ENCODE measurements at regions not wholly inside any gene's neighbourhood (a gene's known extent, or its start where the extent isn't known, plus 50 kb on each side); places are given as distances from the start of the nearest gene placed in this dataset.

DNA sequence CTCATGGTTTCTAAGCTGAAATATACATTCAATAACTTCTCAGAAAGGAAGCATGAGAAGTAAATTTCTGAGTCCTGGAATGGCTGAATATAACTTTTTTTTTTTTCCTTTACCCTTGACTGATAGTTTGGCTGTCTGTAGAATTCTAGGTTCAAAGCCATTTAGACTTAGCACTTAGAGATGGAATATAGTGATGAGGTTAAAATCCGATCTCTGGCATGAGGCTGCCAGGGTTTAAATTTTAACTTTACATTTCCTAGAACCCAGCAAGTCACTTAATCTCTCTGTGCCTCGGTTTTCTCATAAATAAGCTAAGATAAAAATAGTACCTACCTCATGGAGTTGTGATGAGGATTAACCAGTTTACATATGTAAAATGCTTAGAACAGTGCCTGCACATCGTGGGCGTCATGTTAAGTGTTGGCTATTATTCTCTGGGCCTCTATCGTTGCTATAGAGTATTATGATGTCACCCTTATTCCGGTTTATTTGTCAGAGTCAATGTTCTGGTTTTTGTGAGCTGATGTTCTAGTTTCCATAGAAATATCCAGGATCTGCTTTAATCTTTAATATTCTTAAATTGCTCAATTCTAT, 199.8 kb upstream of the TLE3 start:
- Mint-ChIP-seq H3K36me3 (ENCODE audit: low read depth) (no peaks in the 10 kb centered on the region), H3K27me3 (peaks cover 6% of the 10 kb centered on the region), H3K9me3 (no peaks in the 10 kb centered on the region), H3K27ac (no peak overlapping the region), H3K4me1 (peaks cover 23% of the 10 kb centered on the region), H3K4me3 (no peak overlapping the region)
- no peak for DNase-seq
- no peak for ATAC-seq

DNA sequence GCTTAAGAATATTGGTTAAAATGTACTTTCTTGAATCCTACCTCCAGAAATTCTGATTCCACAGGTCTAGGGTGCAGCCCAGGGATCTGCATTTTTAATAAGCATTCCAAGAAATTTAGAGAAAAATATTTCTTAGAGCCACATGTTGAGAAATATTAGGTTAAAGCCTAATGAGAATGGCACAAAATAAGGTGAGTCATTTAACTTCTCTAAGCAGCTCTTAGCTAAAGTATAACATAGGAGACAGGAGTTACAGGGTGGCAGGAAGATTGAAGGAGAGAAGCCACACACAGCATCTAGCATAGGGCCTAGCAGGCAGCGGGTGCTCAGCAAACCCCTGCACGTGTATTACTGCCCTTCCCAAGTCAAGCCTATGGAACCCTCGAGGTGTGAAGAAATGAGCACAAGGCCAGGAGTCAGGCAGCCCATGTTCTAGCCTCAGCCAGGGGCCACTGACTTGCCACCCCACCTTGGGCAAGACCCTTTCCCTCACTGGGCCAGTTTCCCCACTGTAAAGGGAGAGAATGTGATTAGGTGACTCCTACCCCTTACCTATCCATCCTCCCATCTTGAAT, 197.1 kb upstream of the TLE3 start:
- DNase-seq: no peak
- Mint-ChIP-seq H3K9me3 (no peaks in the 10 kb centered on the region), H3K4me3 (no peak overlapping the region), H3K36me3 (ENCODE audit: low read depth) (no peaks in the 10 kb centered on the region), H3K4me1 (peaks cover 7% of the 10 kb centered on the region), H3K27me3 (peaks cover 6% of the 10 kb centered on the region), H3K27ac (no peak overlapping the region)
- no peak for ATAC-seq

DNA sequence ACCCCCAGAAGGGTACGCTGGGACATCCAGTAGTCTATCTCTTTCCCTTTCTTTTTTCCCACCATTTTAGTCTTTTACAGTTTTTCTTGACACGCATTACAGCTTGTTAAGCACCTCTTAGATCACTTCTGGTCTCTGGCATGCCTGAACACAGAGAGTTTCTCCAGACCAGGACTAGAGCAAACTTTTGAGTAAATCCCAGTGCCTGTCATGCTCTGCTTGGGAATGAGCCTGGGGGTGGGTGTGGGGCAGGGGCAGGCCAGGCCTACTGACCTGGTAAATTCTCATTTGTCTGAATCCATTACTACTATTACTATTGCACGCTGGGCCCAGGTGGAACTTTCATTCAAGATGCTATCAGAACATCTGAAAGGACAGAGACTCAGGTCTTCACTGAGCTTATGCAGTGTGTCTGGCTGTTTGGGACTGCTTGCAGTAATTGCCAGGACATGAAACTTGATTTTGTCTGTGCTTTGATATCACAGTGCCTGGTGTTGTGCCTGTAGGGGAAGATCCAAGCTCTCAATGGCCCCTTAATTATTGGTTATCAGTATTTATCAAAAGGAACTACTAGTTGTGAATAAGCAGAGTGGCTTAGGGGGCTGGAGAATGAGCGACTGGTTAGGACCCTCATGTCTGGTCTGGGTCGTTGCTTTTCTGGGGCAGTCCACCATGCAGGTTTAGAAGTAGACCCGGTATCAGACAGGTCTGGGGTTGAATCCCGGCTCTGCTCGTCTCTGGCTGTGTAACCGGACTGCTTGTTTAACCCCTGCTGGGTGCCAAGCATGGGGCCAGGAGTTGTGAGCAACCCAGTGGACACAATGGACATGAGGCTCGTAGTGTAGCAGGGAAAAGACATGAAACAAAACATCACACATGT, 196.1 kb upstream of the TLE3 start:
- ATAC-seq: no peak
- no peak for DNase-seq
- no peaks in the 10 kb centered on the region for H3K36me3 Mint-ChIP-seq (ENCODE audit: low read depth)
- H3K27me3 Mint-ChIP-seq: peaks cover 8% of the 10 kb centered on the region
- no peak overlapping the region for H3K4me3 Mint-ChIP-seq
- H3K4me1 Mint-ChIP-seq: peaks cover 5% of the 10 kb centered on the region
- no peaks in the 10 kb centered on the region for H3K9me3 Mint-ChIP-seq
- H3K27ac Mint-ChIP-seq: no peak overlapping the region

DNA sequence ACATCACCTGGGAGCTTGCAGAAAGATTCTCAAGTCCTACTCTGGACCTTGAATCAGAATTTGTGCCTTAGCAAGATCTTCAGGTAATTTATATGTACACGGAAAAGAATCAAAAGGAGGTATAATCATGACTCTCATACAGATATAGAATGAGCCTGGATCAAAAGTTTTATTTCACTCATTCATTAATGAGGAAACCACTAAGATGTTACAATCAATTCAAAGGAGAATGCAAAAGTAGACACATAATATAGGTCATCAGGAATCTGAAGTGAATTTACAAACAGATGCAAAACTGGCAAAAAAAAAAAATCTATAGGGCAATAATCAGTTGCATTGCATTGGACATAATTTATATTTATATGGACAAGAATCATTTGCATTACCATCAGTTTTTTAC, 195.4 kb upstream of the TLE3 start:
- H3K27me3 Mint-ChIP-seq: peaks cover 8% of the 10 kb centered on the region

DNA sequence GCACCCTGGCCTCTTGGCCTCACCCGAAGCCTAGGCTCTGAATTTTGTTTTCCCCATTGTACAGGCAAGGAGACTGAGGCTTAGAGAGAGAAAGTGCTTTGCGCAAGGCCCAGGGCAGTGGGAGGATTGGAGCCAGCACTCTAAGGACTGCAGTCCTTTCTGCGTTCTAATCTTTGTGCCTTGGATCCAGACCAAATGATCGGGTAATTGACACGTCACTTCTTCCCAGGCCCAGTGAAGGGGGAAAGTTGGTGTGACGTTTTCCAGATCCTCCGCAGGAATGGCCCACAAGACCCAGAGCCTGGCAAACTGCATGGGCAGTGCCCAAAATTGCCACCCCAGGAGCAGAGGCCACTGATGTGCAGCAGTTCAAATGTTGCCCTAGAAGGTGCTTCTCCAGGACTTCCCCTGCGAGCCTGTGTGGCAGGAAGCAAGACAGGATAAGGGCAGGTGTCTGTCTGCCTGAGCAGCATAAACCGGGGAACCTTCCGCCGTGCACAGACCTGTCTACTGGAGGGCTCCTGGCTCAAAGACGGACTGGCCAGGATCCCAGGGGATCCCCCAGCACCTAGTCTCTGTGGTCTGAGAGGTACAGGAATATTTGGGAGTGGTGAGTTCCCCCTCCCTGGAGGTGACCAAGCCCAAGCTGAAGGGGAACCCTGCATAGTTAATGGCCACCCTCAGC, 194.5 kb upstream of the TLE3 start:
- no peak overlapping the region for H3K27ac Mint-ChIP-seq
- H3K27me3 Mint-ChIP-seq: peaks cover 7% of the 10 kb centered on the region
- ATAC-seq (no peak), DNase-seq (no peak)
- peaks cover 7% of the 10 kb centered on the region for H3K4me1 Mint-ChIP-seq
- no peaks in the 10 kb centered on the region for H3K9me3 Mint-ChIP-seq
- no peaks in the 10 kb centered on the region for H3K36me3 Mint-ChIP-seq (ENCODE audit: low read depth)
- H3K4me3 Mint-ChIP-seq: no peak overlapping the region

More for the DNA sequence above, 195.4 kb upstream of the TLE3 start:
- ATAC-seq (no peak), DNase-seq (no peak)
- H3K27ac Mint-ChIP-seq: no peak overlapping the region
- no peaks in the 10 kb centered on the region for H3K9me3 Mint-ChIP-seq
- H3K36me3 Mint-ChIP-seq (ENCODE audit: low read depth): no peaks in the 10 kb centered on the region
- H3K4me3 Mint-ChIP-seq: no peak overlapping the region
- H3K4me1 Mint-ChIP-seq: peaks cover 5% of the 10 kb centered on the region

DNA sequence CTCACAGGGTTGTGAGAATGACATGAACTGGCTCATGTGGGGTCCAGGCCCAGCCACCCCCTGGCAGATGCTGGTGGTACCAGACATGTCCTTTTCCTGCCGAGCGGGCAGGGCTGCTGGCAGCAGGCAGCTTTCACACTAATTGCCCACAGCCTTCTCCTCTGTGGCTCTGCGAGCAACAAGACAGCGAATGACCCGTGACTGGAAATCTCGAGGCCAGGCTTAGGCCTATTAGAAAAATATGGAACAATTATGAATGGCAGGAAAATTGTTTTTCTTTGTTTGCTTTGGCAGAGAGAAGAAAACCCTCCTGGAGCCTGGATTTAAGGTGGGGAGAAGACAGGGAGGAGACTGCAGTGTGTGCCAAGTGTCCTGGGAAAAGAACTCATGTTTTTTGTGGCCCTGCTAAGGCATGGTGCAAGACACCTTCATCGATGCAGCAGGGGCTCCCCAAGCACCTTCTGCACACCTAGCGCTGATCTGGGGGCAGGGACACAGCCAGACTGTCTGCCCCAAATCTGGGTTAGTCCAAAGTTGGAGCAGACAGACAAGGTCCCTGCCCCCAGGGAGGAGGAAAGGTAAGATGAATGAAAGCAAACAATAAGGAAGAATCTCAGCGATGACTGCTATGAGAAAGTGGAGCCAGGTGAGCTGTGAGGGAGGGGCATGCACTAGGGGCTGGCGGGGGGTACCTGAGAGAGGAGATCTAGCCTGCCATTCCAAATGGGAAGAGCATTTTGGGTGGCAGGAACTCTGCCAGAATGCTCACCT, 193.8 kb upstream of the TLE3 start:
- ATAC-seq: no peak
- H3K4me3 Mint-ChIP-seq: no peak overlapping the region
- H3K9me3 Mint-ChIP-seq: no peaks in the 10 kb centered on the region
- peaks cover 4% of the 10 kb centered on the region for H3K27me3 Mint-ChIP-seq
- DNase-seq: no peak
- H3K36me3 Mint-ChIP-seq (ENCODE audit: low read depth): no peaks in the 10 kb centered on the region
- no peak overlapping the region for H3K27ac Mint-ChIP-seq
- peaks cover 6% of the 10 kb centered on the region for H3K4me1 Mint-ChIP-seq

DNA sequence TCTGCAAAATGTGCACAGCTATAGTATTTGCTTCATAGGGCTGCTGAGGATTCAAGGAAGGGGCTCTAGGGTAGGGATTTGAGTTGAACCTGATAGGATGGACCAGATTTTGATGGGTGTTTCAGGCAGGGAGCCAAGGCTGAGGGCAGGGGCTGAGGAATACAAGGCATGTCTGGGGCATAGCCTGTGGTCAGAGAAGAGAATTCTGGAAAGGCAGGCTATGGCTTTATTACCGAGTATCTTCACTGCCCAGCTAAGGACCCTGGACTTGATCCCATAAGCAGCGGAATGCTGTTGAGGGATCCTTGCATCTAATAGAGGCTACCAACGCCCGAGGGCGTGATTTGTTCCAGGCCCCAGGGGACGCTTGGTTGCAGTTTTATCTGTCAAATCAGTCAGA, 193.0 kb upstream of the TLE3 start:
- Mint-ChIP-seq H3K36me3 (ENCODE audit: low read depth) (no peaks in the 10 kb centered on the region), H3K4me1 (peaks cover 2% of the 10 kb centered on the region), H3K9me3 (no peaks in the 10 kb centered on the region), H3K27me3 (peaks cover 2% of the 10 kb centered on the region), H3K27ac (no peak overlapping the region), H3K4me3 (no peak overlapping the region)
- DNase-seq (no peak), ATAC-seq (no peak)

DNA sequence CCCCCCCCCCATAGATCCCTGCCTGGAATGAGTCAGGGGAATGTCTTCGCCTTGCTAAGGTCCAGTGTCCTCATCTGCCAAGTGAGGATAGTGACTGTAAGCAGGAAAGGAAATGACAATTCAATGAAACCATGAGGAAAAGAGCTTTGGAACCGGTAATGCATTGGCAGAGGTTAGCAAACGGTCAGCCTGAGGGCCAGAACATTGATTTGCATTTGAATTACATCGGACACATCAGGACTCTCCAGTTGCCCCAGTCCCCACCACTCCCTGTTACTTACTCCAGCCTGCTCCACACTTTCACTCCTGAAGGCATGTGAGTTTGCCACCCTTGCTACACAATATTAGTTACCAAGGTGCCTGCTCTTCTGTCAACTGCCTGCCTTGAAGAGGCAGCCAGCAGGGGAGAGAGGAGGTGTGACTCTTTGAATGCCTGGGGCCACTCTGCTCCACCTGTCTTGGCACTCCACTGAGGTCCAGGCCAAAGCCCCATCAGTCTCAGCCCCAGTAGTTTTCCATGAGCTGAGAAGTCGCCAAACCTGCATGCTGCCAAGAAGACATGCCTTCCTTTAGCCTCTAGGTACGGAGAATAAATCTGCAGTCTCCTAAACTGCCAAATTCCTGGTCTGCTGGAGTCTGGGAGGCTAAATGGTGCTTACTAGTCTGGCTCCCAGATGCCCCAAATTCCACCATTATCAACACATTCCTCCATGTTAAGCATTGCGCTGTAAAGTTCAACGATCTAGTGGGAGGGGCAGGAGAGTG, 191.7 kb upstream of the TLE3 start:
- Mint-ChIP-seq H3K4me1 (peaks cover 6% of the 10 kb centered on the region), H3K36me3 (ENCODE audit: low read depth) (no peaks in the 10 kb centered on the region), H3K27ac (no peak overlapping the region), H3K9me3 (no peaks in the 10 kb centered on the region), H3K4me3 (no peak overlapping the region), H3K27me3 (peaks cover 2% of the 10 kb centered on the region)
- ATAC-seq (no peak), DNase-seq (no peak)

DNA sequence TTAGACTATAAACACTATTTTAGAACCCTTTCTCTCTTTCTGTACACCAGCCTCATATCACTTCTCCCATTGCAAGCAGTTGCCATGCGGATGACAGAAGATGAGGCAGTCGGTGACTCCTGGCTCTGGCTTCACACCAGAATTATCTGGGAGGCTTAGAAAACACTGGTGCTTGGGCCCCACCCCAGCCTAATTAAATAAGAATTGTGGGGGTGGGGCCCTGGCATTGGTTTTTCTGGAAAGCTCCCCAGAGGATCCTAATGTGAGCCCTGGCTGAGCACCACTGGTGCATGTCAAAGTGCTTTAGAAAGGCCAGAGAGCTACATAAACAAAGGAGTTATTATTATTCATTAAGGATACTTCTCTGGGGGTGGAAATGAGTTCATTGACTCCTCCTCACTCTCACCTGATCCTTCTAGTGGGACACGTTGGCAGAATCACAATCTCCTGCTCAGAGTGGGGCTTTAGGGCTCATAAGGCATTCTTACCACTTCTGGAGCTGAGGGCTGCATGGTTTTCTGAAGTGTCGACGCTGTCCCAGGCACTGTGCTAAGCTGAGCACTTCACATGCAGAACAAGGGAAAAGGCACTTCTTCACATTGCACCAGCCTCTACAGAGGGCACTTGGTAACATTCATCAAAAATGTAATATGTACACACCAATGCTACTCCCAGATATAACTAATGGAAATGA, 188.5 kb upstream of the TLE3 start:
- H3K9me3 Mint-ChIP-seq: peaks cover 5% of the 10 kb centered on the region
- no peaks in the 10 kb centered on the region for H3K36me3 Mint-ChIP-seq (ENCODE audit: low read depth)
- ATAC-seq (no peak), DNase-seq (no peak)
- no peak overlapping the region for H3K4me3 Mint-ChIP-seq
- H3K4me1 Mint-ChIP-seq: peaks cover 16% of the 10 kb centered on the region
- H3K27me3 Mint-ChIP-seq: peaks cover 7% of the 10 kb centered on the region
- no peak overlapping the region for H3K27ac Mint-ChIP-seq

DNA sequence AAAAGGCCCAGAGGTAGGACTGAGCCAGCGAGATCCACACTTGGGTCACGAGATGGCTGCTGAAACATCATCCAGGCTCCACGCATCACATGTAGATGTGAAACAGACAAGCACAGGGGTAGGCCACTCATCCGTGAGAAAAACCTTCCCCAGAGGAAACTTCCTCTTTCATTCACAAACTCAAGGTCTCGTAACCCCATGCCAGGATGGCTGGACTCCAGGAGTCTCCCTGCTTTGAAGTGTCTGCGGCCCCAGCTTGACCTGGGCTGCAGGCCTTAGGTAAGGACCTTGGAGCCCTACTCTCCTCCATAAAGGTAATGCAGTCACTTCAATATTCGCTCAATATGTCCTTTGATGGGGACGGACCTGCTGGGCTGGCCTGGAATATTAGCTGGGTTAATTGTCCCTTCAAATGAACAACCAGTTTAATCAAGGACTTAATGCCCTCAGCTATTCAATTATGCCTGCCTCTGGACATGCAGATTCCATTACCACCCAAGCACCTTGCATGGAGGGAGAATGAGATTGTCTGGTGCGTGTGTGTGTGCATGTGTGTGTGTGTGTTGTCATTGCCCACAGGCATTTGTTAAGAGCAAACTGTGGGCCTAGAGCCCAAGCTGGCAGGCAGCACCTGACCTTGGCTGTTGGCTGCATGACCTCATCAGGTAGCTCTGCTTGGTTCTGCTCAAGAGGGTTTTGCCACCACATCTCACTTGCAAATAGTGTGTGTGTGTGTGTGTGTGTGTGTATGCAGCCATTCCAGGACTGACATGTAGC, 186.9 kb upstream of the TLE3 start:
- DNase-seq (no peak), ATAC-seq (no peak)
- Mint-ChIP-seq H3K36me3 (ENCODE audit: low read depth) (no peaks in the 10 kb centered on the region), H3K4me1 (peaks cover 21% of the 10 kb centered on the region), H3K27me3 (peaks cover 4% of the 10 kb centered on the region), H3K9me3 (peaks cover 5% of the 10 kb centered on the region), H3K27ac (no peak overlapping the region), H3K4me3 (no peak overlapping the region)

DNA sequence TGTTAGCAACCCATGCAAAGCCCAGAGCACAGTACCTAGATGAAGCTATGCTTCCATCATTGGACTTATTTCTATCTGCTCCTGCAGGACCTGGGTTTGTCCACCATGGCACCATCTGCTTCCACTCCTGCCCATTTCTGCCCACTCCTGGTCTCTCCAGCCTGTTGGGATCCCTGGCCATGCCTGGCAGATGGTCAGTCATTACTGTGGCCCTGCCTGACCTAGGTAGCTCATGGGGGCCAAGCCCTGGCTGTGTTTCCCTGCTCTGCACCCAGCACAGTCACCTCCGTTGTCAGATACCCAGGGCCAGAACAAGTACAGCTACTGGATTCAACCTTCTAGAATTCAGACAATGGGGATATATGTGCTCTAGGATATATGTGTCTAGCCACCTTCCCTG, 185.8 kb upstream of the TLE3 start:
- Mint-ChIP-seq H3K27ac (no peak overlapping the region), H3K36me3 (ENCODE audit: low read depth) (no peaks in the 10 kb centered on the region), H3K4me1 (peaks cover 21% of the 10 kb centered on the region), H3K4me3 (no peak overlapping the region), H3K9me3 (peaks cover 5% of the 10 kb centered on the region), H3K27me3 (peaks cover 4% of the 10 kb centered on the region)
- no peak for DNase-seq
- ATAC-seq: no peak

DNA sequence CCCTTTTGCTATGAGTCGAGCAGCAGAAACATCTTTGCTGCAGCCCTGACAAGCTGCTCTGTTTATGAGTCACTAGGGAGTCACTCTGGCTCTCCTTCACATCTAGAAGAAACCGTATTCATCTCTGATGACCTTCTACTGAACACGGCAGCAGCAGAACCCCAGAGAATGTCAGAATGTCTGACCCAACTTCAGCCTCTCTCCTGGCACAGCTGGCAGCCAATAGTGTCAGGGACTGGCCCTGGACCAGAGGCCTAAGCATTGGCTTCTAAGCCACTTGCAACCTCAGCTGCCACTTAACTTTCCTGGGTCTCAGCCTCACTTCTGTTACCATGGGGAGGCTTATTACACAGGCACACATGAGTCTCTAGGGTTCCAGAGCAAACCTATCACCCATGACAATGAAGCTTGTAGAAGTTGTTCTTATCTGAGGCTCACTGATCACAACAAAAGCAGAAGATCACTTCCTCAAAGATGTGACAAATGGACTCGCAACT, 184.1 kb upstream of the TLE3 start:
- Mint-ChIP-seq H3K27ac (no peak overlapping the region), H3K36me3 (ENCODE audit: low read depth) (no peaks in the 10 kb centered on the region)

More for the DNA sequence above, 184.1 kb upstream of the TLE3 start:
- ATAC-seq (peak; percentile 97), DNase-seq (no peak)
- peaks cover 4% of the 10 kb centered on the region for H3K27me3 Mint-ChIP-seq
- H3K9me3 Mint-ChIP-seq: peaks cover 5% of the 10 kb centered on the region
- no peak overlapping the region for H3K4me3 Mint-ChIP-seq
- peaks cover 19% of the 10 kb centered on the region for H3K4me1 Mint-ChIP-seq

Measured in activated naive CD8-positive, alpha-beta T cell treated with anti-CD3 and anti-CD28 coated beads, Interleukin-2, amount 50 U/mL, for 24 hours (primary cell).